HFF-Myc (cell line): ENCODE measurements at regions not wholly inside any gene's neighbourhood (a gene's known extent, or its start where the extent isn't known, plus 50 kb on each side); places are given as distances from the start of the nearest gene placed in this dataset.

ENCODE experiments used
- DNase-seq: peaks from one replicate; pipeline ENCODE4 v3.0.0-alpha.2; 2011; ENCODE audit warnings: low read depth; ENCODE audit errors: extremely low read depth
- H3K4me3 ChIP-seq: replicated peaks from 2 replicates; pipeline ENCODE4 v1.5.1; 2011; ENCODE audit warnings: low read depth, mild to moderate bottlenecking, control low read depth, low read length
- CTCF ChIP-seq: IDR thresholded peaks from 2 replicates; pipeline ENCODE4 v1.5.1; 2012; ENCODE audit warnings: mild to moderate bottlenecking, low read depth, low read length, control low read depth; ENCODE audit errors: missing control alignments

- TF ChIP-seq CTCF: no peak
- H3K4me3 ChIP-seq: no peak overlapping the region
- no peak for DNase-seq
Measured at GRCh38 chr6:169379495-169380070, 125.9 kb upstream of the THBS2 start.

GRCh38 chr6:169378620-169379381 is 125.2 kb upstream of the THBS2 start:
- TF ChIP-seq CTCF: no peak
- H3K4me3 ChIP-seq: no peak overlapping the region
- no peak for DNase-seq

- TF ChIP-seq CTCF: no peak
- no peak for DNase-seq
- no peak overlapping the region for H3K4me3 ChIP-seq
Measured at GRCh38 chr6:169376458-169376857, 122.8 kb upstream of the THBS2 start.

- no peak for TF ChIP-seq CTCF
Measured at GRCh38 chr6:169372589-169372988, 118.9 kb upstream of the THBS2 start.

GRCh38 chr6:169371344-169372127 is 117.9 kb upstream of the THBS2 start:
- H3K4me3 ChIP-seq: no peak overlapping the region
- DNase-seq: peak; percentile 16
- no peak for TF ChIP-seq CTCF

More at GRCh38 chr6:169372589-169372988, 118.9 kb upstream of the THBS2 start:
- no peak for DNase-seq
- H3K4me3 ChIP-seq: no peak overlapping the region

- no peak overlapping the region for H3K4me3 ChIP-seq
- DNase-seq: no peak
- TF ChIP-seq CTCF: no peak
Measured at GRCh38 chr6:169370666-169371343, 117.2 kb upstream of the THBS2 start.
